Kidney epithelial cell (primary cell): ENCODE measurements at regions not wholly inside any gene's neighbourhood (a gene's known extent, or its start where the extent isn't known, plus 50 kb on each side); places are given as distances from the start of the nearest gene placed in this dataset.

ENCODE experiments used
- DNase-seq: peaks from one replicate; pipeline ENCODE4 v3.0.0-alpha.2; 2010; ENCODE audit warnings: low read depth
- H3K27me3 ChIP-seq: 2 replicates; pipeline ENCODE4 v1.6.0; 2011; ENCODE audit warnings: low read length; ENCODE audit not compliant: control insufficient read depth, insufficient read depth
- H3K36me3 ChIP-seq: 2 replicates; pipeline ENCODE4 v1.5.1; 2011; ENCODE audit warnings: low read length; ENCODE audit not compliant: control insufficient read depth, insufficient read depth
- H3K4me3 ChIP-seq: 2 replicates; pipeline ENCODE4 v1.5.1; 2011; ENCODE audit warnings: low read depth, mild to moderate bottlenecking, control low read depth, low read length
- TF ChIP-seq, protein P1 (sequence below): IDR thresholded peaks from 2 replicates; pipeline ENCODE4 v1.5.1; 2011; ENCODE audit warnings: mild to moderate bottlenecking, moderate library complexity, low read length, control low read depth, inconsistent platforms; ENCODE audit not compliant: insufficient read depth, poor library complexity, severe bottlenecking

DNA sequence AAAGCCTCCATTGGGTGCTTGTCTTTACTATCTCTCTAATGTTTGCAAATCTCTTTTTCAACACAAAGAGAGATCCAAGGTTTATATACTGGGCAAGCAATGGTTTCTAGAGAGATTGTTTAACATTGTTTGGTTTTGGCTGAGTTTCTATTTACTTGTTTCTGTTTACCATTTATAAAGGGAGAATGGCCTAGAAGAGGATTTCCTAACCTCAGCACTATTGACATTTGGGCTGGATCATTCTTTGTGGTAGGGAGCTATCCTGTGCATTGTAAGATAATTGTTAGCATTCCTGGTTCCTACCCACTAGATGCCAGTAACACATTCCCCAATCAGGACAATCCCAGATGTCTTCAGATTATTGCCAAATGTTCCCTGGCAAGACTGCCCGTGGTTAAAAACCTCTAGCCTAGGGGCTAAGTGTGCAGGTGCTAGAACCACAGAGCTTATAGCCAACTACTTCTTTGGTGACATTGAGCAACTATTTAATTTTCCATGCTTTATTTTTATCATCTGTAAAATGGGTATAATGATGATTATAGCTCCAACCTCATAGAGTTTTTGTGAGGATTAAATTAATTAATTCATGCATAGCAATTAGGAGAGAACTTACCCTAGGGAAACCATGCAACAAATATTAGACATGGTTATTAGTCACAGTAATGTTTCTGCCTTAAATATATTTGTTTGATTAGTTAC is 413.9 kb upstream of the MAF start:
- TF ChIP-seq, protein P1, sequence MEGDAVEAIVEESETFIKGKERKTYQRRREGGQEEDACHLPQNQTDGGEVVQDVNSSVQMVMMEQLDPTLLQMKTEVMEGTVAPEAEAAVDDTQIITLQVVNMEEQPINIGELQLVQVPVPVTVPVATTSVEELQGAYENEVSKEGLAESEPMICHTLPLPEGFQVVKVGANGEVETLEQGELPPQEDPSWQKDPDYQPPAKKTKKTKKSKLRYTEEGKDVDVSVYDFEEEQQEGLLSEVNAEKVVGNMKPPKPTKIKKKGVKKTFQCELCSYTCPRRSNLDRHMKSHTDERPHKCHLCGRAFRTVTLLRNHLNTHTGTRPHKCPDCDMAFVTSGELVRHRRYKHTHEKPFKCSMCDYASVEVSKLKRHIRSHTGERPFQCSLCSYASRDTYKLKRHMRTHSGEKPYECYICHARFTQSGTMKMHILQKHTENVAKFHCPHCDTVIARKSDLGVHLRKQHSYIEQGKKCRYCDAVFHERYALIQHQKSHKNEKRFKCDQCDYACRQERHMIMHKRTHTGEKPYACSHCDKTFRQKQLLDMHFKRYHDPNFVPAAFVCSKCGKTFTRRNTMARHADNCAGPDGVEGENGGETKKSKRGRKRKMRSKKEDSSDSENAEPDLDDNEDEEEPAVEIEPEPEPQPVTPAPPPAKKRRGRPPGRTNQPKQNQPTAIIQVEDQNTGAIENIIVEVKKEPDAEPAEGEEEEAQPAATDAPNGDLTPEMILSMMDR = no peak

GRCh38 chr16:80012586-80012985 is 412.0 kb upstream of the MAF start:
- no peaks in the 10 kb centered on the region for H3K27me3 ChIP-seq
- no peak overlapping the region for H3K4me3 ChIP-seq
- H3K36me3 ChIP-seq = no peaks in the 10 kb centered on the region
- no peak for DNase-seq
- TF ChIP-seq, protein P1 = no peak

More for the DNA sequence above, 413.9 kb upstream of the MAF start:
- no peaks in the 10 kb centered on the region for H3K27me3 ChIP-seq
- no peak for DNase-seq
- H3K4me3 ChIP-seq = no peak overlapping the region
- H3K36me3 ChIP-seq = no peaks in the 10 kb centered on the region

DNA sequence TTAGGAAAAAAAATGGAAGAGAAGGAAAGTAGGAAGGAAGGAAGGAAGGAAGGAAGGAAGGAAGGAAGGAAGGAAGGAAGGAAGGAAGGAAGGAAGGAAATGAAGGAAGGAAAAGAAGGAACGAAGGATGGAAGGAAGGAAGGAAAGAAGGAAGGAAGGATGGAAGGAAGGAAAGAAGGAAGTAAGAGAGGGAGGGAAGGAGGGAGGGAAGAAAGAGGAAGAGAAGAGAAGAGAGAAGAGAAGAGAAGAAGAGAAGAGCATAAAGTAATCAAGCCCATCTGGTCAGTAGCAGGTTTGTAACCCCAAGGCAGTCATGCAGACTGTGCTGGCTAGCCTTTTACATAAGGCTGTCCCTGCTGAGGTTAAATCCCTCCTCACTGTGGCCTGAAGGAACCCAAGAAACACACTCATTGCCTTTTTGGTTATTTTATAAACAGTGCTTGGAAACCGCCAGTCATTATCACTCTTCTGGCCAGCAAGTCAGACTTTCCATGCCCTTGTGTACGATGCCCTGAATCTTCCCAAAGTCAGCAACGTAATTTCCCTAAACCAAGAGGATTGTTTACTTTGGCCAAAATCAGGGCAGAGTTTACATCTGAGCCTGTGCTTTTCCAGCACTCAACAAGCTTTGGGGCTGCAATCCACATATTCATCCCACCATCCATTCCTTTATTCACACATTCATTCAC is 409.6 kb upstream of the MAF start:
- no peak overlapping the region for H3K4me3 ChIP-seq
- H3K36me3 ChIP-seq = no peaks in the 10 kb centered on the region
- no peak for DNase-seq
- TF ChIP-seq, protein P1 = no peak
- no peaks in the 10 kb centered on the region for H3K27me3 ChIP-seq

DNA sequence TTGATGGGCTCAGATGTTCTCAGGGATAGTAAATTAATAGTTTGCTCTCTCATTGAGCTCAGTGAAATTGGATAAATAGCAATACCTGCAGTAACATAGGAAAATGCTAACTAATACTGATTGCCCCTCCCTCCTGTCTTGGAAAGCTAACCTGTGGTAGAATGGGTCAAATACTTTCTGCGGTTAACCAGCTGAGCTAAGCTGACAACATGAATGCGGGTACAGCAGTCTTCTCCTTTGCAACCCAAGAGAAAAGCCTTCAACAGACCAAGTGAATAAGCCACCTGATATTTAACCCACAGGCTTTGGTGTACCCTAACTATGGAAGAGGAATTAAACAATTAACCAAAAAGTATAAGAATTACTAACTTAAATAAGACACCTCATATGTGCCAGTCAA is 408.3 kb upstream of the MAF start:
- TF ChIP-seq, protein P1 = no peak
- Histone ChIP-seq H3K27me3 (no peaks in the 10 kb centered on the region), H3K4me3 (no peak overlapping the region), H3K36me3 (no peaks in the 10 kb centered on the region)
- DNase-seq = no peak

DNA sequence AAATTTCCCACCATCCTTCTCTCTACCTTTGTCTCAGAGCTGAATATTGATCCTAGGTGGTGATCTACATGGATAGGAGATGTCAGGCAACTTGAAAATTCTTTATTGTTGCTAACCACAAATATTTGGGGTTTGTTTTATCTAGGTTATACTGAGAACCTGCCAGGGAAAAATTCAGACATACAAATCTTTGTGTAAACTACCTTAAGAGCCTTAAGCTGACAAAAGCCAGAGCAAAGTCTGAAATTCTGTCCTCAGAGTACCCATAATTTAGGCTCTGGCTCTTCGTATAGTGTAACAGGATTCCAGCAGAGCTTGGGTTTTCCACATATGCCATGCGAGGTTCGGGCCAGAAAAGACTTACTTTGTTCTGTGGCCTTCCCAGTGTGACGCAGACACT is 406.7 kb upstream of the MAF start:
- TF ChIP-seq, protein P1 = no peak
- Histone ChIP-seq H3K27me3 (no peaks in the 10 kb centered on the region), H3K4me3 (no peak overlapping the region), H3K36me3 (no peaks in the 10 kb centered on the region)
- no peak for DNase-seq
